Cardiac muscle cell (in vitro differentiated cells and primary cell): ENCODE measurements at regions not wholly inside any gene's neighbourhood (a gene's known extent, or its start where the extent isn't known, plus 50 kb on each side); places are given as distances from the start of the nearest gene placed in this dataset.
"Not testable (repeated sequence)": the region's sequence is repeated elsewhere in the genome, so short reads cannot be mapped to it uniquely, and the experiment has no call there.

Source experiments
- DNase-seq, 2 donors: peaks; one replicate each; pipeline versions ENCODE4 v3.0.0 to v3.0.0-alpha.2; 2010 to 2017; ENCODE audit warnings: low read depth in 1 of 2, low spot score in 1 of 2
- H3K27ac ChIP-seq: fragments of 200-600 bp; sonication (generic); 2 replicates; pipeline ENCODE4 v1.5.1; 2016
- H3K27me3 ChIP-seq: fragments of 200-600 bp; sonication (generic); 2 replicates; pipeline ENCODE4 v1.6.0; 2016; ENCODE audit warnings: control low read depth
- H3K36me3 ChIP-seq: fragments of 200-600 bp; sonication (generic); 2 replicates; pipeline ENCODE4 v1.5.1; 2016; ENCODE audit warnings: control low read depth
- H3K4me1 ChIP-seq: fragments of 200-600 bp; sonication (generic); 2 replicates; pipeline ENCODE4 v1.8.1; 2017; ENCODE audit warnings: low read depth, mild to moderate bottlenecking, mixed run types
- H3K4me3 ChIP-seq: fragments of 200-600 bp; sonication (generic); 2 replicates; pipeline ENCODE4 v1.5.1; 2016; ENCODE audit warnings: mild to moderate bottlenecking
- H3K9me3 ChIP-seq: fragments of 200-600 bp; sonication (generic); 2 replicates; pipeline ENCODE4 v1.5.1; 2017; ENCODE audit warnings: low read depth, mild to moderate bottlenecking, control low read depth
- TF ChIP-seq, protein P1 (sequence below): IDR thresholded peaks from 2 replicates; pipeline ENCODE4 v1.5.1; 2012; ENCODE audit warnings: low read depth, mild to moderate bottlenecking, low read length

DNA sequence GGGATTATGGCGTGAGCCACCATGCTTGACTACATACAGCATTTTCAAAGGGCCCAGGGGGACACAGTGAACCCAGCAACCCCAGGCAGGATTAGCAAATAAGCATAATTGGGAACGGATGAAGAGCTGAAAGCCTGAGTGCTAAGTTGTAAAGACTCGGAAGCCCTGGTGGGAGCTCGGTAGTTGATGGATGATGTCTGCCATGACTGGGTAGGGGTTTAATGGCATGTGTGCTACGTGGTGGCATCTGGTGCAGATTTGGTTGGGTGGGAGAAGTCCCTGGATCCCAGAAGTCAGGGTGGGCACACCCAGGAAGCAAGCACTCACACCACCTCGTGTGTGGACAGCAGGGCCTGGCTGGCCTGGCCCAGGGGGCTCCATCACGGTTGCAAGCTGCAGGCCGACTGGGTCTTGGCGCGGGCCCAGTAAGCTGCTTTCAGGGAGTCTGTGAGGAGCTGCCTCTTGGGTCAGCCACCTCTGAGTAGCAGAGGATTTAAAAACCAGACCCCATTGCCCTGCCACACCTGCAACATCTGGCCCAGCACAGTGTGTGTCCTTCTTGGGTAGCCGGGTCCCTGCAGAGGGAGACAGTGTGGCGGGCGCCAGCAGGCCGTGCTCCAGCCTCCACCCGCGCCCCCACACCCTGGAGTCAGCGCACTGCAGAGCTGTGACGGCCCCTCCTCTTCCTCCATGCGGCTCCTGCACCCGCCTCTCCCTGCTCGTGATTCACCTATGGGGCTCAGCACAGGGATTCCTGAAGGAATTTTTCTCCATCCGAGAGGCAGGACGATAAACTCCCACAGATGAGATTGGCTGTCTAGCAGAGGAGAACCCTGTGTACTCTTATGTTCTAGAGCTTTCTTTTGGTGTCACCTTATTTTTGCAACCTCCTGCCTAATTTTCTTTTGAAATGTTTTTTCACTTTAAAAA, 159.2 kb downstream of the LAT start:
- not testable (repeated sequence) for H3K36me3 ChIP-seq, H3K27ac ChIP-seq, H3K27me3 ChIP-seq, H3K4me3 ChIP-seq, H3K9me3 ChIP-seq, H3K4me1 ChIP-seq
- DNase-seq: peak in 1 of 2 donors; percentile 26

DNA sequence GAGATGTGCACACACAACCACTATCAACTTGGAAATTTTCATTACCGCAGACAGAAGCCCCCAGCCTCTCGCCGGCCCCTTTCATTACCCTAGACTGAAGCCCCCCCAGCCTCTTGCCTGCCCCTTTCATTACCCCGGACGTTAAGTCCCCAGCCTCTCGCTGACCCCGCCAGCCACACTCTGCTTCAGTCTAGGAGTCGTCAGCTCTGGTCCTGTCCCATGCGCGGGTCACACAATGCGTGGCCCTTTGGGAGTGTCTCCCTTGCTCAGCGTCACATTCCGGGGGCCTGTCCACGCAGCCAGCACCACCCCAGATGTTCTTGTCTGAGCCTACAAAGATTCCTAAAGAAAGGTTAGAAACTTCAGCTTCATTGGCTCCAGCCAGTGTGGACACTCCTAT, 157.7 kb downstream of the LAT start:
- not testable (repeated sequence) for H3K36me3 ChIP-seq, H3K27me3 ChIP-seq, DNase-seq, H3K4me1 ChIP-seq, H3K9me3 ChIP-seq, H3K27ac ChIP-seq, H3K4me3 ChIP-seq

DNA sequence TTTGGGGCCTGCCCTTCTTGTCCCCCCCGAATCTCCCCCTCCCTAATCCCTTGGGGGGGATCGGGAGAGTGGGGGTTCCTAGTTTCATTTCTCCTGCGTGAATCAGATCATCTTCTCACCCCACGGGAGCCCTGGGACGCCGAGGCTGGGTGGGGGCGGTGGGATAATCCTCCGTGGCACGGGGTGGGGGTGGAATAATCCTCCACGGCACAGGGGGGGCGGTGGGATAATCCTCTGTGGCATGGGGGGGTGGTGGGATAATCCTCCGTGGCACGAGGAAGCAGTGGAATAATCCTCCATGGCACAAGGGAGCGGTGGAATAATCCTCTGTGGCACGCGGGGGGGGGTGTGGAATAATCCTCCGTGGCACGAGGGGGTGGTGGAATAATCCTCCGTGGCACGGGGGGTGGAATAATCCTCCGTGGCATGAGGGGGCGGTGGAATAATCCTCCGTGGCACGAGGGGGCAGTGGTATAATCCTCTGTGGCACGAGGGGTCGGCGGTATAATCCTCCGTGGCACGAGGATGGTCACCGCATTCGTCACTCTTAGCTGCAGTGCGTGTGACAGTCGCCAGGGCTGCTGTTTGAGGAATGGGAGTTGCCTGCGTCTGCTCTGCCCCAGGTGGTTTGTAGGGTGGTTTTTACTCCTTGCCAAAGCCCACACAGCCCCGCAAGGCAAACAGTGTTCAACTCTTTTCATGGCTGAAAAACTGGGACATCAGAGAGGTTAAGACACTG, 156.9 kb downstream of the LAT start:
- H3K36me3 ChIP-seq: no peaks in the 10 kb centered on the region
- no peaks in the 10 kb centered on the region for H3K27me3 ChIP-seq
- TF ChIP-seq, protein P1, sequence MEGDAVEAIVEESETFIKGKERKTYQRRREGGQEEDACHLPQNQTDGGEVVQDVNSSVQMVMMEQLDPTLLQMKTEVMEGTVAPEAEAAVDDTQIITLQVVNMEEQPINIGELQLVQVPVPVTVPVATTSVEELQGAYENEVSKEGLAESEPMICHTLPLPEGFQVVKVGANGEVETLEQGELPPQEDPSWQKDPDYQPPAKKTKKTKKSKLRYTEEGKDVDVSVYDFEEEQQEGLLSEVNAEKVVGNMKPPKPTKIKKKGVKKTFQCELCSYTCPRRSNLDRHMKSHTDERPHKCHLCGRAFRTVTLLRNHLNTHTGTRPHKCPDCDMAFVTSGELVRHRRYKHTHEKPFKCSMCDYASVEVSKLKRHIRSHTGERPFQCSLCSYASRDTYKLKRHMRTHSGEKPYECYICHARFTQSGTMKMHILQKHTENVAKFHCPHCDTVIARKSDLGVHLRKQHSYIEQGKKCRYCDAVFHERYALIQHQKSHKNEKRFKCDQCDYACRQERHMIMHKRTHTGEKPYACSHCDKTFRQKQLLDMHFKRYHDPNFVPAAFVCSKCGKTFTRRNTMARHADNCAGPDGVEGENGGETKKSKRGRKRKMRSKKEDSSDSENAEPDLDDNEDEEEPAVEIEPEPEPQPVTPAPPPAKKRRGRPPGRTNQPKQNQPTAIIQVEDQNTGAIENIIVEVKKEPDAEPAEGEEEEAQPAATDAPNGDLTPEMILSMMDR: no peak
- no peaks in the 10 kb centered on the region for H3K9me3 ChIP-seq
- H3K27ac ChIP-seq: no peak overlapping the region
- no peak overlapping the region for H3K4me3 ChIP-seq
- DNase-seq: no peak
- no peaks in the 10 kb centered on the region for H3K4me1 ChIP-seq

DNA sequence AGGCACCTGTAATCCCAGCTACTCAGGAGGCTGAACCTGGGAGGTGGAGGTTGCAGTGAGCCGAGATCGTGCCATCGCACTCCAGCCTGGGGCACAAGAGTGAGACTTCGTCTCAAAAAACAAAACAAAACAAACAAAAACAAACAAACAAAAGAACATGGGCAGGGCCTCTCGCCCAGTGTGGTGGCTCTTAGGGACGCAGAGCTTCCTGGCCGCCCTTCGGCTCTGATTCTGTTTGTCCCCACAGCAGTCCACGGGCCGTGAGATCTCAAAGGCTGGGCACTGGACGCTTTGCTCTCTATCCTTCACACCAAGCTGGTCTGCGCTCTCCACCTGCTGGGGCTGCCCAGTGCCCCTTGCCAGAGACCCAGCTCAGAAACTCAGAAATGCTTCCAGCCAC, 156.3 kb downstream of the LAT start:
- H3K4me1 ChIP-seq, H3K9me3 ChIP-seq, DNase-seq, H3K4me3 ChIP-seq, H3K36me3 ChIP-seq, H3K27ac ChIP-seq, H3K27me3 ChIP-seq: not testable (repeated sequence)

DNA sequence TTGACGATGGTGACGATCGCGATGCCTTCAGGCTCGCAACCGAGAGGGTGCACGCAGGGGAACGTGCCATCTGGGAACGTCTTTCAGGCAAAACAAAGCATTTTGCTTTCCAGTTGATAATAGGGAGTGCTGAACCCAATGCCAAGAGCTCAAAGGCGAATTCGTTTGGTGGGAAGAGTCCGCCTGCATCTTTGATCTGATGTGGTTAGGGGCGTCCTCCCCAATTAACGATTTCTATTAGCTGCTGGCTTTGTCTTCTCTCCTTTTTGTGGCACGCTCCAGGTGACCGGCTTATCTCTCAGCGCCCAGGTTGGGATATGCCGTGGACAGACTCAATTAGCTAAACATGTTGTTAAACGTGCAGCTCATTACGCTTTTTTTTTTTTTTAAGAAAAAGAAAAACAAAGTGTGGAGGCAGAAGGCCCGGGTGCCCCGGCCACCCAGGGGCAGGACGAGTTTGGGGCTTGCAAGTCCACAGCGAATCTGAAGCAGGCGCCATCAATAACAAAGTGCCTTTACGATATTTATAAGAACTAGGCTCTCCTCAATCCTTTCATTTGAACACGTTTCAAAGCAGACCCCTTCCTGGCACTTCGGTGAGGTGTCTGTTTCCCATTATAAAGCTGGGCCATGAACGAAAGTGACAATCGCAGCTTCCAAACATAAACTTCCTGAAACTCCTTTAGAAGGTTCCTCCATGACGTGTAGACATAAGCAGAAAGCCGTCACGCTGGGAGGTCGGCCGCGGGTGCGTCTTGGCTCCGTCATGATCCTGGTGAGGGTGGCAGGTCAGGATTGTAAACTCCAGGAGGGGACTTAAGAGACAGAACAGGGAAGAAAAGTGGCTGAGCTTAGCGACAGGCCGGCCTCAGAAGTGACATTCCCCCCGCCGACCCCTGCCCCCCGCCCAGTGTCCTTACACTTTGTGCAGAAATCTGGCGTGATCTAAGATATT, 155.3 kb downstream of the LAT start:
- H3K4me3 ChIP-seq, H3K27ac ChIP-seq, H3K36me3 ChIP-seq, H3K9me3 ChIP-seq, H3K27me3 ChIP-seq, DNase-seq, H3K4me1 ChIP-seq: not testable (repeated sequence)

DNA sequence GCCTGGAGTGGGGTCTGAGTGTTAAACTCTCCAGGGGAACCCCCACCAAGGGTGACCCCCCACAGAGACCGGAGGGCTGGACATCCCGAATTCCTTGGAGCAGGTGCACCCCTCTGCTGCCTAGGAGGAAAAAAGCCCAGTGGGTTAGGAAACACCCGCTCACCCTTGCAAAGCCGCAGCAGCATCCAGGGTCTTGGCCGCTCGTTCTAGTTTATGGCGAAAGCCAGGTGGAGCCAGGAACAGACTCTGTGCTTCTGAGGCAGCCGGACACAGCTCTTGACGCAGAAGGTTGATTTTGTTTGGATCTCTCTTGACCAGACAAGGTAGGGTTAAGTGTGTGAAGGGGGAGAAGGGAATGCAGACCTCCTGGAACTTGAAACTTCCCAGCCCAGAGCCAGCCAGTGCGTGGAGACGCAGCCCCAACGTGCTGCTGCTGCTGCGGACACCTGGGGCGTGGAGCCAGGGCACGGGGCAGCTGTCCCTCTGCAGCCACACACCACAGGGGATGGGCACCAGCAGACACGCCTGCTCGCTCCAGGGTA, 154.5 kb downstream of the LAT start:
- Histone ChIP-seq H3K27ac (no peak overlapping the region), H3K4me1 (no peaks in the 10 kb centered on the region), H3K27me3 (no peaks in the 10 kb centered on the region), H3K36me3 (no peaks in the 10 kb centered on the region), H3K4me3 (no peak overlapping the region), H3K9me3 (no peaks in the 10 kb centered on the region)
- peak in 1 of 2 donors; percentile 27 for DNase-seq
- TF ChIP-seq, protein P1: no peak

DNA sequence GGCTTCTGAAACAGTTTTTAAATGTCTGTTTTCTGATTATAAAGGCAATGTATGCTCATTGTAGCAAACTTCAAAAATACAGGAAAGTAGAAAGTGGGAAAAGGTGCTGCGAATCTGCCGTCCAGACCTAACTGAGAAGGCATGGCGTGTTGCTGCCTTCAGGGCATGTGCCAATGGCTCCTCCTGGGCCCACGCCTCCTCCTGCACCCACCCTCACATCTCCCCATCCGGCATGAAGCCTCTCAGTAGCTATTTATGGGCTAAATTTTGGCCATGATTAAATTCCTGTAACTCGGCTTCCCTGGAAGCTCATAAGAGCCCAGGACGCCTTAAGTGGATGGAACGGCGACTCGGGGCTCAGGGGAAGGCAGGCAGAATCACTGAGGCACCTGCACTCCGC, 153.8 kb downstream of the LAT start:
- H3K27ac ChIP-seq, H3K9me3 ChIP-seq, H3K4me3 ChIP-seq, H3K4me1 ChIP-seq, H3K36me3 ChIP-seq, H3K27me3 ChIP-seq, DNase-seq: not testable (repeated sequence)

DNA sequence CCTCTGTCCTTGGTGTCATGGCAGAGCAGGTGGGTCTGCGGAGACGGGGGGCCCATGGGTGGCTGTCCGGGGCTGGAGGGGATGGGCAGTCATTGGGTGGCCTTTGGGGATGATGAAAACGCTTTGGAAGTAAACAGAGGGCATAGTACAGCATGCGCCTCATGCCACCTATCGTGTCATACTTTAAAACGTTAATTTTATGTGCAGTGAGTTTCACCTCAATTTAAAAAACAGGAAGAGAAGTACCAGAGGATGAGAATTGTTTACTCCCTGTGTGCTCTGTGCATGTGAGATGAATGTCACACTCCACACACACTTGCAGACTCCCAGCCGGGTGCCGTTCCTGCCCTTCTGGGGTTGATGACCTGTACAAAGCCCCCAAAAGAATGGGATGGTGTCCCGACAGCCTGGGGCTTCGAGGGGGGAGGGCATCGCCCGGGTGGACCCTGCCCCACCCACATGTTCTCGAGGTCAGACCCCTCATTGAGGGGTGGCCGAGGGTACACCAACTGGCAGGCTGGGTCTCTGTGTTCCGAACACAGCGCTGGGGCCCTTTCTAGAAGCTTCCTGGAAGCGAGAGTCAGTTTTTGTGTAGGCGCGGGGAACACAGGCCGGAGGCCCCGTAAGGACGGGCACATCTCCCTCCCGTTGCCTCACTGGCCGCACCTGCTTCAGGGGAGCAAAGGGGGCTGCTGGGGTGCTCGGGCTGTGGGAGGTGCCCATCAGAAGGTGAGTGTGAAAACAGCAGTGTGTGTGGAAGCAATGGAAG, 153.2 kb downstream of the LAT start:
- H3K9me3 ChIP-seq, H3K27me3 ChIP-seq, DNase-seq, H3K36me3 ChIP-seq, H3K4me3 ChIP-seq, H3K4me1 ChIP-seq, H3K27ac ChIP-seq: not testable (repeated sequence)

DNA sequence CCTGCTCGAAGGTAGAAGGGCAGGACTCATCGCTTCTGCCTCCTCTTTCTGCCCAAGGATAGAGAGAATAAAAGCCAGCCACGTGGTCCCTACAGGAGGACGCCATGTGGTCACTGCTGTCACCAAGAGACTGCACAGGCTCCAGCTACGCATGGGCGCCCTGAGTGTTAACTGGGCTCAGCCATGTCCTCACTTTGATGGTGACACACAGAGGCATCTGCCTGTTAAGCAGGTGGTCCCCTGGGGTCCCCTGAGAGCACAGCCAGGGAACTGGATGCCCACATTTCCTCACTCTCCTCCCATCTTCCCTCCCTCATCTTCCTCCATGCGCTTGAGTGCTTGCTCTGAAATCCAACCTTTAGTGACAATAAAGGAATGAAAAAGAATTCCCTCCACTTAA, 152.6 kb downstream of the LAT start:
- DNase-seq, H3K4me1 ChIP-seq, H3K9me3 ChIP-seq, H3K4me3 ChIP-seq, H3K27ac ChIP-seq, H3K27me3 ChIP-seq, H3K36me3 ChIP-seq: not testable (repeated sequence)

DNA sequence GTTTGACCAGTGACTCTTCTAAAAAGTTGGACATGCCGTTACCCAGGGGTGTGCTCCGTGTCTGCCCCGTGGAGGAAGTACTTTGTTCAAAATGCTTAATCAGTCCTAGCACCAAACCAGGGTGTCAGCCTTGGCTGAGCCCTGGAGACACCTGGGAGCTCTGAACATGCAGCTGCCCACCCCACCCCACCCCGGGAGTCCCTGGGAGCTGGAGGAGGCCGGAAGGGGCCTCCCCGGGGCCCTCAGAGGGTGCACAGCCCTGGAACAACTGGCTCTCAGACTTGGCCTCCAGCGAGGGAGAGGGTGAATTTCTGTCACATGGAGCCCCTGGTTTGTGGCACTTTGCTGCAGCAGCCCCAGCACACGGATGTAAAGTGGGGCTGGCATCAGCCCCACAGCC, 152.1 kb downstream of the LAT start:
- not testable (repeated sequence) for H3K4me1 ChIP-seq, H3K27ac ChIP-seq, H3K4me3 ChIP-seq, DNase-seq, H3K36me3 ChIP-seq, H3K9me3 ChIP-seq, H3K27me3 ChIP-seq
